GM18870 (cell line): ENCODE measurements at regions not wholly inside any gene's neighbourhood (a gene's known extent, or its start where the extent isn't known, plus 50 kb on each side); places are given as distances from the start of the nearest gene placed in this dataset.
"Not testable (repeated sequence)": the region's sequence is repeated elsewhere in the genome, so short reads cannot be mapped to it uniquely, and the experiment has no call there.

ENCODE experiments used
- ATAC-seq: cut with Tn5 transposase; IDR thresholded peaks from one replicate; pipeline ENCODE4 v1.9.1; 2021; ENCODE audit warnings: moderate library complexity; ENCODE audit not compliant: unreplicated experiment

DNA sequence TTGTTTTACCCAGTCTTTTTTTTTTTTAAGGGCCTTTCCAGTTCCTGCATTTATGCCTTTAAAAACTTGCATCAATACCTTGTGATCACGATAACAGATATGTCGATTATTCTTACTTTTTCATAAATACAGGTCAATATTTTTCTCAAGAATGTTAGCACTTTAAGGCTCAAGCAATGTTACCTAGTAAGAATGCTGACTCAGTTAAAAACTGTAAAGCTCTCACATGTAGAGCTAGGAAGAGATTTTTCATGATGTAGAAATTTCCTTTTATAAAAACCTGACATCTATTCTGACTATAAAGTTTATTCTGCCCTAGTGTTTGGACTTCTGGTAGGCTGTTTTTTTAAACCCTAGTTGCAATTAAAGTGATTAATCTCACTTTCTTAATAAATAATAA is 684.0 kb downstream of the ZBBX start:
- no peak for ATAC-seq

DNA sequence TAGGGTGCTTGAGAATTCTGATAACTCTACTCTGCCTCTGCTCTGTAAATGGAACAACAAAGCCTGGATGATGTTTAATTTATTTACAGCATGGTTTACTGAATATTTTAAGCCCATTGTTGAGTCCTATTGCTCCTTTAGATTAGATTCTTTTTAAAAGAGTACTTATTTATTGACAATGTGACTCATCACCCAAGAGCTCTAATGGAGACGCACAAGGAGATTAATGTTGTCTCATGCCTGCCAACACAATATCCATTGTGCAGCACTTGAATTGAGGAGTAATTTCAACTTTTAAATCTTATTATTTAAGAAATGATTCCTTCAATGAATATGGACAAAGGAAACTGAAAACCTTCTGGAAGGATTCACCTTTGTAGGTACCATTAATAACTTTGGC is 691.4 kb downstream of the ZBBX start:
- ATAC-seq: no peak

DNA sequence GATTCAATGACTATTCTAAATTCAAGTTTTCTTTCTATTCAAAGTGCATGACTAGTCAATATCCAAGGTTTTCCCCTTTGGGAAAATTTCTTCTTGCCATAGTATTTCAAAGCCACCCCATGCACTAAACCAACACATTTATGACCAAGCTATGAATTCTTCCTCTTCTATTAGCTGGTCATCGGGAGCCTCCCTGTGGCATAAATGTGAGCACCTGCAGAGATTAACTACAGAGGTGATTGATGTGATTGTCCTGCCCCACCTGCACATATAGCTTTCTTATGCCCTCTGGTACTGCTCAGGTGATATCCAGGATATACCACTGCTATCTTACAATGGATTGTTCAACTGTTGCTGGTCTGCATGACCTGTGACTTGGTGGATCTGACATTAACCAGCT is 694.9 kb downstream of the ZBBX start:
- no peak for ATAC-seq

DNA sequence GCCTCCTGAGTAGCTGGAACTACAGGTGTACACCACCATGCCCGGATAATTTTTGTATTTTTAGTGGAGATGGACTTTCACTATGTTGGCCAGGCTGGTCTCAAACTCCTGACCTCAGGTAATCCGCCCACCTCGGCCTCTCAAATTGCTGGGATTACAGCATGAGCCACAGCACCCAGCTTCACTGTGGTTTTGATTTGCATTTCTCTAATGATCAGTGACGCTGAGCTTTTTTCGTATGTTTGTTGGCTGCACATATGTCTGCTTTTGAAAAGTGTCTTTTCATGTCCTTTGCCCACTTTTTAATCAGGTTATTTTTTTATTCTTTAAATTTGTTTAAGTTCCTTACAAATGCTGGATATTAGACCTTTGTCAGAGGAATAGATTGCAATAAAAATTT is 696.0 kb downstream of the ZBBX start:
- ATAC-seq: not testable (repeated sequence)

DNA sequence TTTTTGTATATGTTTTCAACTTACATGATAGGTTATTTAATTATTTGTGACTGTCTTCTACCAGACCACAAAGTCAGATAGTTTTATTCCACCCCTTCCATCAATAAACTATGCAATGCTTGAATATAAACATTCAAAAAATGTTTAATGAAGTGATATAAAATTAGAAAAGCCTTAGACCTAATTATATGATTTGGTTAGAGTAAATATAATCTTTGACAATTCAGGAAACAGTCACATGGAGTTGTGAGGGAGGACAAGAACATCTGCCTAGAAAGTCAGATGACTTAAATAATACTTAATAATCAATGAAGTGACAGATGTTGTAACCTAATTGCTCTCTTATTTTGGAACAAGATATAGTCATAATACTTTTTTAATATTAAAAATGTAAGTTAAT is 710.3 kb downstream of the ZBBX start:
- ATAC-seq: no peak

DNA sequence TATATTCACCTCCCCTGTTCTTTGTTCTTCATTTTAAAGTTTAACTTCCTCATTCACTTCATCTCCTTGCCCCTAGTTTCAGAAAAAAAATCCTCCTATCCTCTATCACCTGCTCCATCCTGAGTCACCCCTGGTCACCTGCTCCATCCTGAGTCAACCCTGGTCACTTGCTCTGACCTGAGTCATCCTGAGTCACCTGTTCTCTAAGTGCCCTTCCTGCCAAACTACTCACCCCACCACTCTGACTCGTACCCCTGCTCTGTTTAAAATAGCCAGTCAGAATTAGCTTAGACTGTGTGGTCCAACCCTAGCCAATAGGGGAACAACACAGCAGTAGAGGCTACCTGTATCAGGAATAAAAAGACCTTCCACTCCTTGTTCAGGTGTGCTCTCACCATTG is 716.9 kb downstream of the ZBBX start:
- ATAC-seq: no peak

DNA sequence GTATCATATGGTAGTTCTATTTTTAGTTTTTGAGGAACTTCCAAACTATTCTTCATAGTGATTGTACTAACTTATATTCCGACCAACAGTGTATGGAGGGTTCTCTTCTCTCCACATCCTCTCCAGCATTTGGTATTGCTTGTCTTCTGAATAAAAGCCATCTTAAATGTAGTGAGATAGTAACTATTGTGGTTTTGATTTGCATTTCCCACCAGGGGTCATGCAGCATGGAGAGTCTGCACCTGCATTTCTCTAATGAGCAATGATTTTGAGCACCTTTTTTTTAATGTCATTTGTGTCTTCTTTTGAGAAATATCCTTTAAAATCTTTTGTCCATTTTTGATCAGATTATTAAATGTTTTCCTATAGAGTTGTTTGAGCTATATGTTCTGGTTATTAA is 718.5 kb downstream of the ZBBX start:
- no peak for ATAC-seq

DNA sequence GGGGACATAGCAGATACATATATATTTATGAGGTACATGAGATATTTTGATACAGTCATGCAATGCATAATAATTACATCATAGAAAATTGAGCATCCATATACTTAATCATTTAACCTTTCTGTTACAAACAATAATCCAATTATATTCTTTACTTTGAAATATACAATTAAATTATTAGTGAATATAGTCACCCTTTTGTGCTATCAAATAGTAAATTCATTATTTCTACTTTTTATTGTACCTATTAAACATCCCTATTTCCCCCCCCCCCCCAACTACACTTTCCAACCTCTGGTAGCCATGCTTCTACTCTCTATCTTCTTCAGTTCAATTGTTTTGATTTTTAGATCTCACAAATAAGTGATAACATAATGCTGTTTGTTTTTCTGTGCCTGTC is 719.1 kb downstream of the ZBBX start:
- no peak for ATAC-seq

DNA sequence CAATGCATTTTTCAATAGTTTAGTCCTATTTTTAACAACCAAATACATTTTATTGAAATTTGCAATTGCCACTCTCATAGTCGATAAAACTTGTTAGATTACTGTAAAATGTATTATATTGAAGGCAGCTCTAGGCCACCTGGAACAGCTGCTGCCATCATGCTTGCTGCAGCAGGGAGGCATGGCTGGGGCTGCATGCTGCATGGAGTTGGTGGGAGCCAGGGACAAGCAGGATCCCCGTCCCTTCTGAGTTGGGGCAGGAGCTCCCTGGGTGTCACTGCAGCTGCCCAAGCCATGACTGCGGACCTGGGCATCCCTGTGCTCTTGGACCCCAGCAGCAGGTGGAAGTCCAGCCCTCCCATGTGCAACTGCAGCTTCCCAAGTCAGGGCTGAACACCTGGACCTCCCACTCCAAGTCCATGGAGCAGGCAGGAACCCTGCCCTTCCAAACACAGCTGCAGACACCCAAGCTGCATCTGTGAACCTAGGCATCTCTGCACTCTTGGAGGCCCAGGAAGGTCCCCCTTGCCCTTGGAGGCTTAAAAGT is 742.0 kb downstream of the ZBBX start:
- no peak for ATAC-seq

DNA sequence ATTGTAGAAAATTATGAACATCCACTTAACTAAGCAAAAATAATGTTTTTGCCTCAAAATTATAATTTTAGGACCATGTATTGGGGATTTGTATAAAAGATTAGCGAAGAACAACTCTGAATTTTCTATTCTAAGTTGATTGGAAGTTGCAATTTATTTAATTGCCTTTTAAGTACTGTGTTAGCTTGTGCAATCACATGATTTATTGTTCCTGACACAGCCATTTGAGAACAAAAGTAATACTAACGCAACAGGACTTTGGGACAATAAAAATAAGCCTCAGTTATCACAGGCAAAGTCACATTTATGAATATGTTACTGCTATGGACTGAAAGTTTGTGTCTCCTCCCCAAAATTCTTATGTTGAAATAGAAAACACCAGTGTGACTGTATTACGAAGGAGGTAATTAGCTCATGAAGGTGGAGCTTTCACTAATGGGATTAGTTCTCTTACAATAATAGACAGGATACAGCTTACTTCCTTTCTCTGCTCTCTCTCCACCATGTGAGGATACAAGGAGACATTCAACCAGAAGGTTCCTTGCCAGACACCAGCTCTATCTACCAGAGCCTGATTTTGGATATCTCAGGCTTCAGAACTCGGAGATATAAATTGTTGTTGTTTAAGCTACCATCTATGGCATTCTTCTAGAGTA is 745.9 kb downstream of the ZBBX start:
- no peak for ATAC-seq

DNA sequence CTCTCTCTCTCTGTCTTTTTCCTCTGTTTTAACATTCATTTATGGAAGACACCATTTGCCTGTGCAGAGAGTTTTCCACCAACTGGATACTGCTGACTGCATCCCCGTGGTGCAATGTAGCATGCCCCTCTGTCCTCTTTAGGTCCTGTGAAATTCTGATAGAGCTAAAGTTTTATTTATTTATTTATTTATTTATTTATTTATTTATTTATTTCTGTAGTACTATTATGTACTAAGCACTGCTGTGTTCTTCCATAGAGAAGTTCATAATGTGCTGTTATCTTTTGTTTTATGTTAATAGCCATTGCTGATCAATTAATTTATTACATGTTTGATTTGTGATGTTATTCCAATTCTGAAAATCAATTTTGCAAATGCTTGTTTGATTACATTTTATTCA is 749.9 kb downstream of the ZBBX start:
- ATAC-seq: no peak

DNA sequence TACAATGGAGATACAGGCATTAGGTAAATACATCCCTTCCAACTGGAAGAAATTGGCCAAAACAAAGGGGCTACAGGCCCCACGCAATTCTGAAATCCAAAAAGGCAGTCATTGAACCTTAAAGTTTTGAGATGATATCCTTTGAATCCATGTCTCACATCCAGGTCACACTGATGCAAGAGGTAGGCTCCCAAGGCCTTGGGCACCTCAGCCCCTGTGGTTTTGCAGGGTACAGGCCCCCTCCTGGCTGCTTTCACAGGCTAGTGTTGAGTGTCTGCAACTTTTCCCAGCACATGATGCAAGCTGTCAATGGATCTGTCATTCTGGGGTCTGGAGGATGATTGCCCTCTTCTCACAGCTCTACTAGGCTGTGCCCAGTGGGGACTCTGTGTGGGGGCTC is 766.7 kb downstream of the ZBBX start:
- no peak for ATAC-seq

DNA sequence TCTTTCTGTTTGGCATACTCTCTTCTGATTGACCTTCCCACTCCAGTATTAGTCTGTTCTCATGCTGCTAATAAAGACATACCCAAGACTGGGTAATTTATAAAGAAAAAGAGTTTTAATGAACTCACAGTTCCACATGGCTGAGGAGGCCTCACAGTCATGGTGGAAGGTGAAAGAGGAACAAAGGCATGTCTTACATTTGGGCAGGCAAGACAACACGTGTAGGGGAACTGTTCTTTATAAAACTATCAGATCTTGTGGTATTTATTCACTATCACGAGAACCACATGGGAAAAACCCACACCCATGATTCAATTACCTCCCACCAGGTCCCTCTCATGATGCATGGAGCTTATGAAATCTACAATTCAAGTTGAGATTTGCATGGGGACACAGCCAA is 767.3 kb downstream of the ZBBX start:
- not testable (repeated sequence) for ATAC-seq

DNA sequence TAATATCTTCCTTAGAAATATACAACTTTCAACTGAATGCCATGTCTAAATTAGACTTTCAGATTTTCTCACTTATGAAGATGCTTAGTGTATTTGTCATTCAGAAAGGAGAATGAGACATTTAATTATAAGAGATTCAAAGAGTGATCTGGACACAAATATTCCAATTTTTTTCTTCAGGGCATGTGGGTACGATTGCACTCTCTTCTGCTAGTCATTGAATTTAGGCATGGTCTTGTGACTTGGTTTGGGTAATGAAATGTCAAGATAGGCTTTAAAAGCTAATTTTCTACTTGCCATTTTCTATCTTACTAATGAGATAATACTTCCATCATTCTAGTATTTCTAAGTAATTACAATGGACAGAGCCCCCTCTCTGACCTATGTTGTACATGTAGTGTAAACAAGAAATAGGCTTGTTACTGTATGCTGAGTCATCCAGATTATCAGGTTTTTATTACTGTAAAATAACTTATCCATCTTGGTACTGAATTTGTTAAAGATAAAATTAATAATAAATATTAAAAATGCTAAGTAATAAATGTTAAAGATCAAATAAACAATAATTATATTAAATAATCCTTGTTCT is 770.8 kb upstream of the BCHE start:
- no peak for ATAC-seq

DNA sequence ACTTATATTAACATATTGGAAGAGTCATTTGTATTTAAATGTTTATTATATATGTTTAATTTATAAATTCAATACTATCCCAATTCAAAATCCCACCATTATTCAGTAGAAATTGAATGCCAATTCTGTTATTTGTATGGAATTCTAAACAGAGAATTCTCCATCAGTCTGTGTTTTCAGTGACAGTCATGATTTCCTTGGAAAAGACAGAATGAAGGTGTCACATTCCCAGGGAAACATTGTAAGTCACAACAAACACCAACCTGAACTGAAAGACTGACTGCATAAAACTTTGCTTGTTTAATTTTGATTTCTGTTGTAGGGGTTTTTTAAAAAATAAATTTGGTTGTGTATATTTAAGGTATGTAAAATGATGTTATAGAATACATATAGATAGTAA is 769.8 kb upstream of the BCHE start:
- ATAC-seq: no peak

DNA sequence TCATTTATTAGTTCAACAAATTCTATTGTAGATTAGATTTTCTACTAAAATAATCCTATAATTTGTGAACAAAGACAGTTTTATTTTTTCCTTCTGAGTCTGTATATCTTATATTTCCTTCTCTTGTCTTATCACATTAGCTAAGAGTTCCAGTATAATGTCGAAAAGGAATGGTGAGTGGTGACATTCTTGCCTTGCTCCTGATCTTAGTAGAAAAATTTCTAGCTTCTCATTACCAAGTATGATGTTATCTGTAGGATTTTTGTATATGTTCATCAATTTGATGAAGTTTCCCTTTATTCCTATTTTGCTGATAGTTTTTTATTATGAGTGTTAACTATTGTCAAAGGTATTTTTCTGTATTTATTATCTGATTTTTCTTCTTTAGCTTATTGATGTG is 756.6 kb upstream of the BCHE start:
- no peak for ATAC-seq

DNA sequence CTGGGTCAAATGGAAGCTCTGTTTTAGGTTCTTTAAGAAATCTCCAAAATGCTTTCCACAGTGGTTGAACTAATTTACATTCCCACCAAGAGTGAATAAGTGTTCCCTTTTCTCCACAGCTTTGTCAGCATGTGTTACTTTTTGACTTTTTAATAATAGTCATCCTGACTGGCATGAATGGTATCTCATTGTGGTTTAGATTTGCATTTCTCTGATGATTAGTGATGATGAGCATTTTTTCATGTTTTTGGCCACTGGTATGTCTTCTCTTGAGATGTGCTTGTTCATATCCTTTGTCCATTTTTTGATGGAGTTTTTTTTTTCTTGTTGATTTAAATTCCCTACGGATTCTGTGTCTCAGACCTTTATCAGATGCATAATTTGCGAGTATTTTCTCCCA is 745.0 kb upstream of the BCHE start:
- ATAC-seq: no peak

DNA sequence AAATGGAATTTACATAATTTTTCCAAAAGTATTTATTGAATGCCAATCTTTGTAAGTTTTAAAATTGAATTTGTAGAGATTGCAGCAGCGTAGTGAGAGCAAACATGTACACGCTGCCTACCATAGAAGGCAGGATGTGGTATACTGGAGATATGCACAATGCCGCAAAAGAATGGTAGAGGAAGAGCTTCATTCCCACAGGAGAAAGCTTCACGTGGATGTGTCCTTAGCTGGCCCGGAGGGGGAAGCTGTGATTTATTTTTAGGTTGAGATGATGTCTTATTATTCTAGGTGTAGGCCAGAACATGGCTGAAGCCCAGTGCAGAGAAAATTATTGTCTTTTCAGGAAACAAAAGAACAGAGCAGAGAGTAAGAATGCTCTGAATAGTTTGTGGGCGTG is 743.3 kb upstream of the BCHE start:
- no peak for ATAC-seq

DNA sequence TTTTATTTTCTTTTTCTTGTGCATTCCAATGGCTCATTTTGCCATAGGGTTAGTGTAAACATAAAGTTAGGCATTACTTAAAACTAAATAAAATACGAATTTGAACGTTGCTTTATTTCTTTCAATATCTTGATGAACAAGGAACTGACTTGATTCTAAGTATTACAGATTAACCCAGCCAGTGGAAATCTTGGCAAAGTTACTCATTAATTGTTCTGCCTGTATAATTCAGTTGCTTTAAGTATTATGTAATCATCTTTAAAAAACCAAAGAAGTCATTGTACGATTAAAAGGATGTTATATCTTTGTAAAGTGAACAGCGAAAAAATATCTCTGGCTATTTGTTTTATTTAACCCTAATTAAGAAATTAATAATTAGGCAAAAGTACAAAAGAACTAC is 737.9 kb upstream of the BCHE start:
- no peak for ATAC-seq

DNA sequence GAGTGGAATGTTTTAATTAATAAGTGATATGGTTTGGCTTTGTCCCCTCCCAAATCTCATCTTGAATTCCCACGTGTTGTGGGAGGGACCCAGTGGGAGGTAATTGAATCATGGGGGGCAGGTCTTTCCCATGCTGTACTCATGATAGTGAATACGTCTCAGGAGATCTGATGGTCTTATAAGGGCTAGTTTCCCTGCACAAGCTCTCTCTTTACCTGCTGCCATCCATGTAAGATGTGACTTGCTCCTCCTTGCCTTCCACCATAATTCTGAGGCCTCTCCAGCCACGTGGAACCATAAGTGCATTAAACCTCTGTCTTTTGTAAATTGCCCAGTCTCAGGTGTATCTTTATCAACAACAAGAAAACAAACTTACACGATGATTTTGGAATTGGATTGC is 734.5 kb upstream of the BCHE start:
- not testable (repeated sequence) for ATAC-seq

DNA sequence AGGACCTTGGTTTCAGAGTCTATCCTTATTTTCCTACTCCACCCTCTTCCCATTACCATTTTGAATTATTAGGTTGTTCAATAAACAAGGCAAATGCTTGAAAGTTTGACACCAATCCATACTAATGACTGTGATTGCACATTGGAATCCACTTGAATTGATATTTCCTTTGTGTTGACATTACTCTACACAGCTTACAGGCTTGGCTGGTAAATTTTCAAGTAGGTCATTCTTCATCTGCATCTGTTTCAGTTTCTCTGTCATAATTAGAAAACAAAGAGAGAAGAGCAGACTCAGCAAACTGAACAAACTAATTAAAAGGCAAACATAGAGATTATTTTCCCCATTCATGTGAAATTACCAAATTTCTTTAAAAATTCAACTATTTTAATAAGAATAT is 732.9 kb upstream of the BCHE start:
- no peak for ATAC-seq

DNA sequence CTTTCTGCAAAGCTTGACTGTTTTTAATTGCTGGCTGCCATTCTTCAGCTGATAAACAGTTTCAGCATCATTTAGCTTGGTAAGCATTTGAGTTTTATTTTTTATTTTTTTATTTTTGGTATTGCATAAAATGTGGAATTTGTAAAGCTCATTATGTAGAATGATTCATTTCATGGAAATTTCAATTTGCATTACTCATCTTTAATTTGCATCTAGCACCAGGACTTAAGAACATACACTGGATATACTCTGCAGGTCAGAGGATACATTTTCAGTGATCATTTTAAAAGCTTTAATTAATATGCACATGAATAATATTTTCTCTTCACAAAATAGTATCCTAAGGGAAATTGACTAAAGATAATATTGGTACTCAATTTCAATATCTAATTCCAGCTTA is 732.4 kb upstream of the BCHE start:
- ATAC-seq: no peak

DNA sequence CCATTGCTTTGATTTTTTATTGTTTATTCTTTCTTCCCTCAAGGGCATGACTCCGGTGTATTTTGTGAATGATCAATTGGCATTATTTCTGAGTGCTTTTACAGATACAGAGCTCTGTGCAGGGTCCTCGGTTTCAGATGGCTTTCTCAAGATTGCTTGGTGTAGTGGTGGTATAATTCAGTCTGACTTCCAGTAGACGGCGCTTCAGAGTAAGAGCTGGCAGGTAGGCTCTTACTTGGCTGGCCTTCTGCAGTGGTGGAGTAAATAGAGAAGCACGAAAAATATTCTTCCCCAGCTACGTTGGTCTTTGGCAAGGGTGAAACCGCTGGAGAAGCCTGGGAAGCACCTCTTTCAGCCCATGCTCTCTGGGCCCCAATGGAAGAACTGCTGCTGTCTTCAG is 723.0 kb upstream of the BCHE start:
- ATAC-seq: no peak
